Activated T-cell treated with anti-CD3 and anti-CD28 coated beads, Interleukin-2, amount 50 U/mL, for 72 hours (primary cell): ENCODE measurements at regions not wholly inside any gene's neighbourhood (a gene's known extent, or its start where the extent isn't known, plus 50 kb on each side); places are given as distances from the start of the nearest gene placed in this dataset.
"Not testable (repeated sequence)": the region's sequence is repeated elsewhere in the genome, so short reads cannot be mapped to it uniquely, and the experiment has no call there.

ENCODE experiments used
- ATAC-seq, 2 donors: fragments of 150-1000 bp; cut with Tn5 transposase; replicated peaks in 1 of 2; 2 replicates each; pipeline ENCODE4 v1.10.0; 2021; ENCODE audit warnings: moderate library complexity in 2 of 2, mild to moderate bottlenecking in 1 of 2
- DNase-seq, 2 donors: peaks; one replicate each; pipeline ENCODE4 v3.0.0; 2021 to 2022; ENCODE audit warnings: mixed read lengths in 1 of 2
- H3K27ac Mint-ChIP-seq: one replicate; pipeline ENCODE4 v1.8.0; 2022; ENCODE audit warnings: mild to moderate bottlenecking, moderate library complexity, mixed read lengths
- H3K27me3 Mint-ChIP-seq: one replicate; pipeline ENCODE4 v1.8.0; 2022; ENCODE audit warnings: low read depth, mixed read lengths
- H3K36me3 Mint-ChIP-seq, 2 donors: one replicate each; pipeline ENCODE4 v1.8.0; 2022; ENCODE audit warnings: mixed read lengths in 2 of 2, mild to moderate bottlenecking in 1 of 2; ENCODE audit not compliant: insufficient read depth in 2 of 2
- H3K4me1 Mint-ChIP-seq: one replicate; pipeline ENCODE4 v1.8.0; 2022; ENCODE audit warnings: low read depth, mixed read lengths
- H3K4me3 Mint-ChIP-seq, 2 donors: one replicate each; pipeline ENCODE4 v1.8.0; 2022; ENCODE audit warnings: mild to moderate bottlenecking in 2 of 2, mixed read lengths in 2 of 2, moderate library complexity in 2 of 2
- H3K9me3 Mint-ChIP-seq, 2 donors: one replicate each; pipeline ENCODE4 v1.8.0; 2022; ENCODE audit warnings: mixed read lengths in 2 of 2

GRCh38 chr16:13453938-13454553, 465.9 kb upstream of the ERCC4 start:
- DNase-seq: peak; percentile 9 to 31
- H3K4me1 Mint-ChIP-seq: no peaks in the 10 kb centered on the region
- no peak overlapping the region for H3K27ac Mint-ChIP-seq
- H3K36me3 Mint-ChIP-seq: no peaks in the 10 kb centered on the region
- H3K9me3 Mint-ChIP-seq: peaks cover 2 to 3% of the 10 kb centered on the region in 2 donors
- peaks cover 11% of the 10 kb centered on the region for H3K27me3 Mint-ChIP-seq
- H3K4me3 Mint-ChIP-seq: no peak overlapping the region
- no peak for ATAC-seq

GRCh38 chr16:13463619-13464018, 456.3 kb upstream of the ERCC4 start:
- peaks cover 2 to 8% of the 10 kb centered on the region in 2 donors for H3K9me3 Mint-ChIP-seq
- H3K27ac Mint-ChIP-seq: no peak overlapping the region
- H3K4me1 Mint-ChIP-seq: no peaks in the 10 kb centered on the region
- DNase-seq (no peak), ATAC-seq (no peak)
- H3K27me3 Mint-ChIP-seq: no peaks in the 10 kb centered on the region
- no peak overlapping the region for H3K4me3 Mint-ChIP-seq
- H3K36me3 Mint-ChIP-seq: no peaks in the 10 kb centered on the region

GRCh38 chr16:13471036-13471435, 448.9 kb upstream of the ERCC4 start:
- Mint-ChIP-seq H3K4me1 (no peaks in the 10 kb centered on the region), H3K27ac (no peak overlapping the region), H3K36me3 (no peaks in the 10 kb centered on the region), H3K27me3 (no peaks in the 10 kb centered on the region), H3K9me3 (peaks cover 6 to 12% of the 10 kb centered on the region in 2 donors), H3K4me3 (no peak overlapping the region)
- no peak for DNase-seq
- ATAC-seq: no peak

- H3K36me3 Mint-ChIP-seq: peaks cover 0 to 1% of the 10 kb centered on the region in 2 donors
- ATAC-seq (no peak), DNase-seq (no peak)
Measured at GRCh38 chr16:13478991-13479390, 441.0 kb upstream of the ERCC4 start.

GRCh38 chr16:13479549-13479948, 440.4 kb upstream of the ERCC4 start:
- peaks cover 0 to 1% of the 10 kb centered on the region in 2 donors for H3K36me3 Mint-ChIP-seq
- H3K4me1 Mint-ChIP-seq: no peaks in the 10 kb centered on the region
- ATAC-seq (no peak), DNase-seq (no peak)
- no peak overlapping the region for H3K27ac Mint-ChIP-seq
- peaks cover 5 to 10% of the 10 kb centered on the region in 2 donors for H3K9me3 Mint-ChIP-seq
- no peaks in the 10 kb centered on the region for H3K27me3 Mint-ChIP-seq
- no peak overlapping the region for H3K4me3 Mint-ChIP-seq

More at GRCh38 chr16:13478991-13479390, 441.0 kb upstream of the ERCC4 start:
- H3K9me3 Mint-ChIP-seq: peaks cover 2 to 10% of the 10 kb centered on the region in 2 donors
- H3K27me3 Mint-ChIP-seq: no peaks in the 10 kb centered on the region
- no peak overlapping the region for H3K4me3 Mint-ChIP-seq
- no peak overlapping the region for H3K27ac Mint-ChIP-seq
- H3K4me1 Mint-ChIP-seq: no peaks in the 10 kb centered on the region

- peaks cover 7 to 12% of the 10 kb centered on the region in 2 donors for H3K9me3 Mint-ChIP-seq
- no peak overlapping the region for H3K4me3 Mint-ChIP-seq
- H3K36me3 Mint-ChIP-seq: peaks cover 0 to 3% of the 10 kb centered on the region in 2 donors
- H3K27ac Mint-ChIP-seq: no peak overlapping the region
- no peaks in the 10 kb centered on the region for H3K4me1 Mint-ChIP-seq
- no peaks in the 10 kb centered on the region for H3K27me3 Mint-ChIP-seq
- DNase-seq (no peak), ATAC-seq (no peak)
Measured at GRCh38 chr16:13480801-13481200, 439.2 kb upstream of the ERCC4 start.

GRCh38 chr16:13483121-13483520, 436.8 kb upstream of the ERCC4 start:
- Mint-ChIP-seq H3K9me3 (peaks cover 13 to 14% of the 10 kb centered on the region in 2 donors), H3K4me3 (no peak overlapping the region), H3K27me3 (no peaks in the 10 kb centered on the region)

GRCh38 chr16:13489416-13489815, 430.5 kb upstream of the ERCC4 start:
- not testable (repeated sequence) for DNase-seq, ATAC-seq, H3K36me3 Mint-ChIP-seq, H3K27ac Mint-ChIP-seq, H3K4me1 Mint-ChIP-seq, H3K4me3 Mint-ChIP-seq, H3K27me3 Mint-ChIP-seq
- H3K9me3 Mint-ChIP-seq: peaks cover 12 to 14% of the 10 kb centered on the region in 2 donors

More at GRCh38 chr16:13483121-13483520, 436.8 kb upstream of the ERCC4 start:
- peaks cover 0 to 2% of the 10 kb centered on the region in 2 donors for H3K36me3 Mint-ChIP-seq
- no peak for ATAC-seq
- DNase-seq: no peak
- H3K4me1 Mint-ChIP-seq: no peaks in the 10 kb centered on the region
- H3K27ac Mint-ChIP-seq: no peak overlapping the region

- no peaks in the 10 kb centered on the region for H3K4me1 Mint-ChIP-seq
- H3K4me3 Mint-ChIP-seq: no peak overlapping the region
- ATAC-seq (no peak), DNase-seq (no peak)
- H3K27ac Mint-ChIP-seq: no peak overlapping the region
- no peaks in the 10 kb centered on the region for H3K27me3 Mint-ChIP-seq
- peaks cover 7% of the 10 kb centered on the region in 2 donors for H3K9me3 Mint-ChIP-seq
- H3K36me3 Mint-ChIP-seq: no peaks in the 10 kb centered on the region
Measured at GRCh38 chr16:13492046-13492445, 427.9 kb upstream of the ERCC4 start.

GRCh38 chr16:13503960-13504635, 415.9 kb upstream of the ERCC4 start:
- DNase-seq: no peak
- H3K4me3 Mint-ChIP-seq: no peak overlapping the region
- no peaks in the 10 kb centered on the region for H3K4me1 Mint-ChIP-seq
- ATAC-seq: no peak
- H3K9me3 Mint-ChIP-seq: peaks cover 0 to 5% of the 10 kb centered on the region in 2 donors
- H3K27me3 Mint-ChIP-seq: no peaks in the 10 kb centered on the region
- H3K36me3 Mint-ChIP-seq: no peaks in the 10 kb centered on the region
- H3K27ac Mint-ChIP-seq: no peak overlapping the region

- Mint-ChIP-seq H3K36me3 (no peaks in the 10 kb centered on the region), H3K4me1 (no peaks in the 10 kb centered on the region), H3K4me3 (no peak overlapping the region), H3K9me3 (peaks cover 0 to 4% of the 10 kb centered on the region in 2 donors), H3K27ac (no peak overlapping the region), H3K27me3 (no peaks in the 10 kb centered on the region)
- DNase-seq: no peak
- no peak for ATAC-seq
Measured at GRCh38 chr16:13507530-13507929, 412.4 kb upstream of the ERCC4 start.

GRCh38 chr16:13510425-13511151, 409.4 kb upstream of the ERCC4 start:
- Mint-ChIP-seq H3K27ac (no peak overlapping the region), H3K36me3 (peaks cover 0 to 3% of the 10 kb centered on the region in 2 donors), H3K4me3 (no peak overlapping the region), H3K9me3 (peaks cover 1 to 11% of the 10 kb centered on the region in 2 donors), H3K4me1 (no peaks in the 10 kb centered on the region), H3K27me3 (no peaks in the 10 kb centered on the region)
- DNase-seq (no peak), ATAC-seq (no peak)

- H3K36me3 Mint-ChIP-seq: peaks cover 0 to 3% of the 10 kb centered on the region in 2 donors
- DNase-seq (no peak), ATAC-seq (no peak)
- H3K4me1 Mint-ChIP-seq: no peaks in the 10 kb centered on the region
- peaks cover 8 to 19% of the 10 kb centered on the region in 2 donors for H3K9me3 Mint-ChIP-seq
- no peak overlapping the region for H3K4me3 Mint-ChIP-seq
- no peak overlapping the region for H3K27ac Mint-ChIP-seq
- H3K27me3 Mint-ChIP-seq: no peaks in the 10 kb centered on the region
Measured at GRCh38 chr16:13517841-13518240, 402.1 kb upstream of the ERCC4 start.
